T-helper 2 cell treated with Interferon-gamma antibody and Interleukin-4, amounts not matched to agents 100 ng/mL and 5 ng/mL, for 36 hours (primary cell): ENCODE measurements at regions not wholly inside any gene's neighbourhood (a gene's known extent, or its start where the extent isn't known, plus 50 kb on each side); places are given as distances from the start of the nearest gene placed in this dataset.

Experiments used
- intact Hi-C: fragments of 100-400 bp; cut with micrococcal nuclease; formaldehyde crosslinking; loops from one replicate; pipeline ENCODE4 v1.15.1; 2023

DNA sequence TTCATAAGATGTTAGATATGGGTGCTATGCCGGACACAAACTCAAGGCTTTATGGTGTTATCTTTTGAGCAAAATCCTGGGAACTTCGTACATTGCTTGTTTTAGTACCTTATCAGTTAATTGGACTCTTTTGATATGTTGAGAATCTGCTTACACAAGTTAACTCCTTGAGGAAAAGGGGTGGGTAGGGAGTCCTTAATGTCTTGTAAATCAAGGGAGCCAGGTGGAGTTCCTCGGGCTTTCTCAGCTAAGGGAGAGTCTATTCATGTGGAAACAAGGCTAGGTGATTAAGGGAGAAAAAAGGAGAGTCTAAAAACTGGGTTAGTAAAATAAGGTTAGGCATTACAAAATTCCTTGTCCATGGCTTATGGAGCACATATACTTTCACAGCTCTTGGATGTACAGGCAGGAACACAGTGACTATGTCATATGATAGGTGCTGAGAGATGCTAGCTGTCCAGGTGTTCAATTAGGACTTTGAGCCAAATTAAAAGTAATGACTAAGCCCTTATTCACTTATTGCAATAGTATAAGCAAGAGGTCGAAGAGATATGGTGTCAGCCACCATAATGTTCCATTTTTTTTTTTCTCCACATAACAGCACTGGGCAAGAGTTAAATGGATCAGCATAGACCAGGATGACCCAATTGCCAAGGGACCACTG lies 59.5 kb upstream of the DYNAP start:
- intact Hi-C loops = no loop called here

GRCh38 chr18:54532222-54532621 lies 58.8 kb upstream of the DYNAP start:
- intact Hi-C loops = no loop called here

DNA sequence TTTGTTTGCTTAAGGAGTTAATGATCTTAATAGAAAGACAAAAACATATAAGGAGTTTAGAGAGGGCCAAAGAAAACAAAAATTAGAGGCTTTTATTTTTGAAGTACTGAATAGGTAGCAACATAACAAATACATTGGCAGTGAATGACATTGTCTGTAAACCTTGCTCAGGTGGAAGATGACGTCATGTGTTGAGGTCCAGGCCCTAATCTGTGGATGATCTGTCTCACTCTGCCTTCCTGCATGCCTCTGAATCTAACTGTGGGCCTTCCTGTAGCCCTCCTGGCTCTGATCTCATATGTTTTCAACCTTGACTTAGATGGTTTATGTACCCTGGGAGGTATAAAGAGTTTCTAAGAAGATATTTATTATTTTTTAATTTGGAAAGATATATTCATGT lies 58.1 kb upstream of the DYNAP start:
- intact Hi-C loops = no loop called here
